T-cell (primary cell): ENCODE measurements at regions not wholly inside any gene's neighbourhood (a gene's known extent, or its start where the extent isn't known, plus 50 kb on each side); places are given as distances from the start of the nearest gene placed in this dataset.

Source experiments
- ATAC-seq, 4 experiments: fragments of 200-7000 bp in 3 of 4; fragments of 150-1000 bp in 1 of 4; cut with Tn5 transposase; replicated peaks in 1 of 4; 1 replicate in 3 of 4; 2 replicates in 1 of 4; pipeline ENCODE4 v1.10.0; 2021; ENCODE audit warnings: moderate library complexity in 3 of 4, mild to moderate bottlenecking in 2 of 4, moderate number of reproducible peaks in 1 of 4
- CTCF ChIA-PET, 2 donors: fragments of 300-600 bp; sonication (Branson Sonifier 250); formaldehyde crosslinking; loops; one replicate each; lab custom pipeline; 2022; ENCODE audit warnings: antibody characterized with exemption in 2 of 2; lab: Charles Lee
- POLR2A ChIA-PET, 2 donors: fragments of 300-600 bp; sonication (Branson Sonifier 250); formaldehyde crosslinking; loops; one replicate each; lab custom pipeline; 2022; ENCODE audit warnings: antibody characterized with exemption in 2 of 2; lab: Charles Lee
- DNase-seq, 35 experiments: peaks; one replicate each; pipeline versions ENCODE4 v3.0.0 to v3.0.0-alpha.2; 2013 to 2023
- H3K27ac ChIP-seq: one replicate; pipeline ENCODE4 v1.5.1; 2013; ENCODE audit warnings: low read length
- H3K27me3 ChIP-seq, 2 experiments: replicated peaks in 1 of 2; 1 replicate in 1 of 2; 2 replicates in 1 of 2; pipeline versions ENCODE4 v1.6.1 to v1.7.0; 2013; ENCODE audit warnings: low read length in 1 of 2, mixed read lengths in 1 of 2; ENCODE audit not compliant: control insufficient read depth in 2 of 2, insufficient read depth in 2 of 2; ENCODE audit errors: extremely low read depth in 1 of 2
- H3K36me3 ChIP-seq, 2 donors: 1 replicate in 1 of 2; 2 replicates in 1 of 2; pipeline versions ENCODE4 v1.6.1 to v1.7.0; 2013; ENCODE audit warnings: low read length in 1 of 2; ENCODE audit not compliant: control insufficient read depth in 2 of 2, insufficient read depth in 1 of 2; ENCODE audit errors: extremely low read depth in 1 of 2
- H3K4me1 ChIP-seq, 2 experiments: 1 replicate in 1 of 2; 2 replicates in 1 of 2; pipeline versions ENCODE4 v1.6.1 to v1.7.0; 2013; ENCODE audit warnings: low read length in 2 of 2, mixed read lengths in 1 of 2; ENCODE audit not compliant: insufficient read depth in 2 of 2, control insufficient read depth in 1 of 2; ENCODE audit errors: extremely low read depth in 1 of 2
- H3K4me3 ChIP-seq, 2 donors: 1 replicate in 1 of 2; 2 replicates in 1 of 2; pipeline versions ENCODE4 v1.5.1 to v1.7.0; 2013; ENCODE audit warnings: mild to moderate bottlenecking in 2 of 2, low read length in 1 of 2, moderate library complexity in 1 of 2; ENCODE audit not compliant: control insufficient read depth in 1 of 2; ENCODE audit errors: extremely low read depth in 1 of 2
- H3K9me3 ChIP-seq: 2 replicates; pipeline ENCODE4 v1.7.0; 2013
- H3K27ac Mint-ChIP-seq, 2 donors: one replicate each; pipeline ENCODE4 v1.8.0; 2020 to 2021; ENCODE audit warnings: mild to moderate bottlenecking in 2 of 2, mixed read lengths in 2 of 2
- H3K27me3 Mint-ChIP-seq, 2 donors: one replicate each; pipeline ENCODE4 v1.8.0; 2021 to 2022; ENCODE audit warnings: mixed read lengths in 2 of 2
- H3K36me3 Mint-ChIP-seq: one replicate; pipeline ENCODE4 v1.8.0; 2021; ENCODE audit warnings: mixed read lengths
- H3K4me1 Mint-ChIP-seq, 3 donors: one replicate each; pipeline ENCODE4 v1.8.0; 2020 to 2022; ENCODE audit warnings: mixed read lengths in 3 of 3, mild to moderate bottlenecking in 1 of 3
- H3K4me3 Mint-ChIP-seq, 3 donors: one replicate each; pipeline ENCODE4 v1.8.0; 2020 to 2022; ENCODE audit warnings: mild to moderate bottlenecking in 3 of 3, mixed read lengths in 3 of 3, moderate library complexity in 3 of 3
- H3K9me3 Mint-ChIP-seq, 3 donors: one replicate each; pipeline ENCODE4 v1.8.0; 2020 to 2022; ENCODE audit warnings: mixed read lengths in 3 of 3
- WGBS: methylation state at CpG from one replicate; pipeline ENCODE4 v1.1.5; 2013; ENCODE audit warnings: missing lambda C conversion rate; ENCODE audit not compliant: insufficient coverage; 5-methylcytosine and 5-hydroxymethylcytosine counted together

DNA sequence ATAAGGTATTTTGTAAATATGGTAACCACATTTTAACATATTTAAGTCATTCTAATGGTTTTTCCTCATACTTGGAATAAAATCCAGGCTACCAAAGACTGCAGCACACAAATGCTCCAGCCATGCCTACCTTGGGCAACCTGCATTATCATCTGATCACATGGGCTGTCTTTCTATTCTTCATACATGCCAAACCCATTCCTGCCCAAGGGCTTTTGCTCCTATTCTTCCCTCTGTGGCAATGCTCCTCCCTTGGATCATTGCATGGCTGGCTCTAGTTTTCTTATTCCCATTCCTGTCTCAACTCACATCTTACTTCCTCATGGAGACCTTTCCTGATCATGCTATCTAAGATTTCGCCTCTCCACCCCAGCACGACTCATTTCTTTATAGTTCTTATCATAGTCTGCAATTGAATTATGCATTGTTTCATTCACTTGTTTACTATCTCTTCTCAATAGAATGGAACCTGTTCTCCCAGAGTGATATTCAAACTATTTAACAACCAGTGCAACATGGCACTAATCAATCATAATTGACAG is 54.9 kb upstream of the C5orf46 start:
- Mint-ChIP-seq H3K4me1 (no peaks in the 10 kb centered on the region), H3K4me3 (no peak overlapping the region), H3K9me3 (peaks cover 0 to 5% (median 0%) of the 10 kb centered on the region in 3 donors), H3K27me3 (peaks cover 4 to 9% of the 10 kb centered on the region in 2 donors), H3K36me3 (no peaks in the 10 kb centered on the region), H3K27ac (no peak overlapping the region)
- WGBS, result no CpG with 5 or more reads among the region's 2 CpGs
- Histone ChIP-seq H3K27ac (no peak overlapping the region), H3K36me3 (no peaks in the 10 kb centered on the region), H3K27me3 (no peaks in the 10 kb centered on the region), H3K4me1 (no peaks in the 10 kb centered on the region), H3K9me3 (no peaks in the 10 kb centered on the region), H3K4me3 (no peak overlapping the region)
- ChIA-PET POLR2A (no interaction called here), CTCF (no interaction called here)
- no peak for ATAC-seq
- DNase-seq, result no peak

DNA sequence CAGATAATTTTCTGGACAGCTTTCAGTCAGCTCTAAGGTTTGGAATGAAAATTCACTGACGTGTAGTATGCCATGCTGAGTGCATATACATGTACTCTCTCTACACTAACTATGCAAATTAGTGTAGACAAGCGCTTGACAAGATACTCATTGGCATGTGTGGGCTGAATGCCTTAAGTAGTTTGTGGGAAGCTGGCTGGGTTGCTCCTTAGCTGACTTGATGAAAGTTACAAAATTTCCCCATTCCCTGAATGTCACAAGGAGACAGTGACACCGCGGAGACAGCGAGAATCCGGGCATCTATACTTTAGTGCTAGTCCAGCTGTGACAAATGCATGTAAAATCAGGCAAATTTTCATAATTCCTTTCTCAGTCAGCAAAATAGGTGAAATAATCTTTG is 51.6 kb upstream of the C5orf46 start:
- Mint-ChIP-seq H3K27ac (no peak overlapping the region), H3K4me3 (no peak overlapping the region), H3K4me1 (no peaks in the 10 kb centered on the region), H3K27me3 (peaks cover 0 to 5% of the 10 kb centered on the region in 2 donors), H3K9me3 (peaks cover 0 to 5% (median 0%) of the 10 kb centered on the region in 3 donors), H3K36me3 (no peaks in the 10 kb centered on the region)
- CTCF ChIA-PET, result no interaction called here
- WGBS, result 90% methylated on average over 2 of the region's 6 CpGs
- H3K9me3 ChIP-seq, result no peaks in the 10 kb centered on the region
- DNase-seq (no peak), ATAC-seq (no peak)
- H3K4me1 ChIP-seq, result no peaks in the 10 kb centered on the region
- no peaks in the 10 kb centered on the region for H3K36me3 ChIP-seq
- no peak overlapping the region for H3K4me3 ChIP-seq
- no peaks in the 10 kb centered on the region for H3K27me3 ChIP-seq
- POLR2A ChIA-PET, result no interaction called here
- no peak overlapping the region for H3K27ac ChIP-seq

DNA sequence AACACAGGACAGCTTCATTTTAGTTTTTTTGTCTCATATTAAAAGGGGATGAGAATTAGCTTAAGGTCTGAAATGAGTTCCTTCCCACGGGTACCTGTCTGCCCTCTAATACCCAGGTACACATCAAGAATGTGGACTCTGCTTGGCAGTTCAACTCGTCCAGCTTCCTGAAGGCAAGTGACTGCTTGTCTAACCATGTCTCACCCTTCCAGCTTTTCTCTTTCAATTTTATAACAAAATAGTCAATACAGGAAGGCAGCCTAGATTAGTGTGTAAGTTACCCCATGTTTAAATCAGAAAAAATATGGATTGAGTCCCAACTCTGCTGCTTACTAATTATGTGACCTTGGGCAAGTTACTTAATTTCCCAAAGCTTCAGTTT is 50.5 kb upstream of the C5orf46 start:
- DNase-seq (no peak), ATAC-seq (no peak)
- Histone ChIP-seq H3K27me3 (no peaks in the 10 kb centered on the region), H3K9me3 (no peaks in the 10 kb centered on the region), H3K4me3 (no peak overlapping the region), H3K27ac (no peak overlapping the region), H3K4me1 (no peaks in the 10 kb centered on the region), H3K36me3 (no peaks in the 10 kb centered on the region)
- WGBS, result no CpG with 5 or more reads among the region's 2 CpGs
- ChIA-PET POLR2A (interaction anchor here in 1 of 2 donors (0.6 kb wide), 1 partner anchor 1258 kb away, joined by 7 read pairs; no protein-coding TSS in a partner anchor), CTCF (interaction anchor here in 1 of 2 donors (0.6 kb wide), 2 partner anchors 125 to 285 kb away, joined by 3 read pairs; no protein-coding TSS in a partner anchor)
- H3K27ac Mint-ChIP-seq, result no peak overlapping the region
- H3K36me3 Mint-ChIP-seq, result no peaks in the 10 kb centered on the region
- peaks cover 0 to 5% of the 10 kb centered on the region in 2 donors for H3K27me3 Mint-ChIP-seq
- H3K4me1 Mint-ChIP-seq, result no peaks in the 10 kb centered on the region
- no peak overlapping the region for H3K4me3 Mint-ChIP-seq
- peaks cover 0 to 5% (median 0%) of the 10 kb centered on the region in 3 donors for H3K9me3 Mint-ChIP-seq

DNA sequence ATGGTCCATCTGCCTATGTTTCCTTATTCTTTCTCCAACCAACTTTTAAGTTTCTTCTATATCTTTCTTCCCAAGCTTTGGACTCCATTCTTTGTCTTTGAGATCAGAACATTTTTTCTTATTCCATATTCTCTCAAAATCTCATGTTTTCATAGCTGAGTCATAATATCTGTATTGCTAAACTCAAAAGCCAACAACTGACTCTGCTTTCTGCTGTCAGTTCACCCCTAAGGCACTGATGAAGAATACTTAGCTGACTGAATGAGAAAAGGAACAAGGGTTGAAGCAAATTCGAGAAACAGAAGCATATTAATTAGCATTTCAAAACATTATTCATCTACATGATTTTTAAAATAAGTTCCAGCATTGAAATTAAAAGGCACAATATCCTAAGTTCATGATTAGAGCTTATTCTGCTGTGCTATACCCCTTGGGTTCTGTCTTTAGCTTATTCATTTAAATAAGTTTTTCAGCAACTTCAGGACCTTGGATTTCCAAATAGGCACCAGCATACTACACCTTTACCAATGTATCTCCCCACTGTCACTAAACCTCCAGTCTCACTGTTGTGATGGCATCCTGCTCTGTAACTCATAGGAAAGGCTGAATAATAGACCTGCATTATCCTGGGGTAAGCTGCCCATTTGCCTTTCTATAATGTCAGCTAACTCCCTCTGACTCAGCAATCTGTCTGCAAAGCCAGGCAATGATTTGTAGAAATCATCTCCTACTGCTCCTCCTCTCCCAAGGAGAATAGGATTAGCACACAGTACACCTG is 49.9 kb upstream of the C5orf46 start:
- H3K4me1 Mint-ChIP-seq, result no peaks in the 10 kb centered on the region
- ChIA-PET POLR2A (interaction anchor here in 1 of 2 donors (0.6 kb wide), 1 partner anchor 1257 kb away, joined by 7 read pairs; no protein-coding TSS in a partner anchor), CTCF (interaction anchor here in 1 of 2 donors (0.6 kb wide), 2 partner anchors 125 to 284 kb away, joined by 3 read pairs; no protein-coding TSS in a partner anchor)
- WGBS, result no CpG with 5 or more reads among the region's 1 CpG
- peaks cover 0 to under 1% of the 10 kb centered on the region in 2 donors for H3K27me3 Mint-ChIP-seq
- no peak for ATAC-seq
- H3K4me3 Mint-ChIP-seq, result no peak overlapping the region
- Histone ChIP-seq H3K27ac (no peak overlapping the region), H3K9me3 (no peaks in the 10 kb centered on the region), H3K36me3 (no peaks in the 10 kb centered on the region), H3K27me3 (no peaks in the 10 kb centered on the region), H3K4me3 (no peak overlapping the region), H3K4me1 (no peaks in the 10 kb centered on the region)
- no peak overlapping the region for H3K27ac Mint-ChIP-seq
- no peak for DNase-seq
- peaks cover 0 to 1% (median 0%) of the 10 kb centered on the region in 3 donors for H3K9me3 Mint-ChIP-seq
- no peaks in the 10 kb centered on the region for H3K36me3 Mint-ChIP-seq
